HEK293 (cell line): ENCODE measurements at regions not wholly inside any gene's neighbourhood (a gene's known extent, or its start where the extent isn't known, plus 50 kb on each side); places are given as distances from the start of the nearest gene placed in this dataset.

Experiments used
- CTCF ChIA-PET: fragments of 350-600 bp; formaldehyde crosslinking; extraction: SDS; loops from one replicate; lab custom pipeline; 2021; ENCODE audit warnings: antibody characterized with exemption; lab: Yijun Ruan, JAX
- POLR2A ChIA-PET: fragments of 300-600 bp; formaldehyde crosslinking; extraction: SDS; loops from one replicate; lab custom pipeline; 2020; ENCODE audit warnings: antibody characterized with exemption, inconsistent platforms; lab: Yijun Ruan, JAX
- H3K27ac ChIP-seq: fragments of 200-500 bp; sonication (Bioruptor generic); 2 replicates; pipeline ENCODE4 v1.5.1; 2014; ENCODE audit warnings: low read depth, low read length, control low read depth, inconsistent platforms; ENCODE audit errors: extremely low read depth
- H3K36me3 ChIP-seq, 2 experiments: fragments of 200-500 bp in 1 of 2; sonication (Bioruptor generic) in 1 of 2; 1 replicate in 1 of 2; 2 replicates in 1 of 2; pipeline ENCODE4 v1.5.1; 2014 to 2017; ENCODE audit warnings: inconsistent platforms in 2 of 2, low read length in 2 of 2; ENCODE audit not compliant: control insufficient read depth in 2 of 2, insufficient read depth in 1 of 2
- H3K4me1 ChIP-seq: fragments of 200-500 bp; sonication (Bioruptor generic); 2 replicates; pipeline ENCODE4 v1.5.1; 2014; ENCODE audit warnings: mild to moderate bottlenecking, low read length, inconsistent platforms; ENCODE audit not compliant: control insufficient read depth, insufficient read depth
- H3K4me3 ChIP-seq: 2 replicates; pipeline ENCODE4 v1.5.1; 2011; ENCODE audit warnings: low read depth, mild to moderate bottlenecking, control low read depth, low read length, moderate library complexity
- H3K9me3 ChIP-seq: fragments of 200-500 bp; sonication (Bioruptor generic); 2 replicates; pipeline ENCODE4 v1.5.1; 2014; ENCODE audit warnings: low read depth, low read length, inconsistent platforms; ENCODE audit not compliant: control insufficient read depth, insufficient read depth
- MEIS1 ChIP-seq: sonication (generic); formaldehyde crosslinking; IDR thresholded peaks from 2 replicates; pipeline ENCODE4 v1.8.1; 2022; ENCODE audit warnings: missing genetic modification reagents, mild to moderate bottlenecking, borderline replicate concordance
- MYNN ChIP-seq: fragments of 450-650 bp; formaldehyde crosslinking; IDR thresholded peaks from 2 replicates; pipeline ENCODE4 v1.5.1; 2016; ENCODE audit warnings: missing biosample characterization, missing genetic modification characterization, borderline replicate concordance
- PATZ1 ChIP-seq: fragments of 450-650 bp; formaldehyde crosslinking; IDR thresholded peaks from 2 replicates; pipeline ENCODE4 v1.5.1; 2016; ENCODE audit warnings: missing biosample characterization, missing genetic modification characterization
- PRDM1 ChIP-seq: fragments of 450-650 bp; formaldehyde crosslinking; IDR thresholded peaks from 2 replicates; pipeline ENCODE4; 2016; ENCODE audit warnings: missing biosample characterization, missing genetic modification characterization
- SALL2 ChIP-seq: fragments of 450-650 bp; formaldehyde crosslinking; IDR thresholded peaks from 2 replicates; pipeline ENCODE4 v1.5.0; 2017; ENCODE audit warnings: missing biosample characterization, mild to moderate bottlenecking, missing genetic modification characterization, borderline replicate concordance
- TRIM28 ChIP-seq: IDR thresholded peaks from 2 replicates; pipeline ENCODE4 v1.6.1; 2011; ENCODE audit warnings: low read length, control low read depth, borderline replicate concordance
- ZBTB21 ChIP-seq: fragments of 450-650 bp; formaldehyde crosslinking; IDR thresholded peaks from 2 replicates; pipeline ENCODE4 v1.5.1; 2017; ENCODE audit warnings: missing biosample characterization, missing genetic modification characterization
- ZFP37 ChIP-seq: fragments of 450-650 bp; formaldehyde crosslinking; IDR thresholded peaks from 2 replicates; pipeline ENCODE4 v1.5.1; 2016; ENCODE audit warnings: missing biosample characterization, missing genetic modification characterization
- ZNF140 ChIP-seq: fragments of 450-650 bp; formaldehyde crosslinking; IDR thresholded peaks from 2 replicates; pipeline ENCODE4 v1.5.1; 2016; ENCODE audit warnings: missing biosample characterization, missing genetic modification characterization
- ZNF146 ChIP-seq: fragments of 450-650 bp; formaldehyde crosslinking; IDR thresholded peaks from 2 replicates; pipeline ENCODE4 v1.5.1; 2016; ENCODE audit warnings: missing biosample characterization, missing genetic modification characterization
- ZNF155 ChIP-seq: fragments of 450-650 bp; formaldehyde crosslinking; IDR thresholded peaks from 2 replicates; pipeline ENCODE4 v1.5.1; 2016; ENCODE audit warnings: missing biosample characterization, missing genetic modification characterization
- ZNF157 ChIP-seq: fragments of 450-650 bp; formaldehyde crosslinking; IDR thresholded peaks from 2 replicates; pipeline ENCODE4 v1.5.1; 2016; ENCODE audit warnings: missing biosample characterization, missing genetic modification characterization
- ZNF280D ChIP-seq: fragments of 450-650 bp; formaldehyde crosslinking; IDR thresholded peaks from 2 replicates; pipeline ENCODE4 v1.5.1; 2016; ENCODE audit warnings: missing biosample characterization, missing genetic modification characterization
- ZNF394 ChIP-seq: fragments of 450-650 bp; formaldehyde crosslinking; IDR thresholded peaks from 2 replicates; pipeline ENCODE4 v1.5.1; 2016; ENCODE audit warnings: missing biosample characterization, missing genetic modification characterization, mild to moderate bottlenecking, moderate library complexity, borderline replicate concordance
- ZNF488 ChIP-seq: fragments of 450-650 bp; formaldehyde crosslinking; IDR thresholded peaks from 2 replicates; pipeline ENCODE4 v1.5.1; 2016; ENCODE audit warnings: missing biosample characterization, missing genetic modification characterization
- ZNF623 ChIP-seq: fragments of 450-650 bp; formaldehyde crosslinking; IDR thresholded peaks from 2 replicates; pipeline ENCODE4 v1.5.1; 2016; ENCODE audit warnings: missing biosample characterization, missing genetic modification characterization
- ZNF777 ChIP-seq: fragments of 450-650 bp; formaldehyde crosslinking; IDR thresholded peaks from 2 replicates; pipeline ENCODE4 v1.5.1; 2017; ENCODE audit warnings: missing biosample characterization, missing genetic modification characterization, borderline replicate concordance
- TF ChIP-seq, protein P1 (sequence below): fragments of 450-650 bp; formaldehyde crosslinking; IDR thresholded peaks from 2 replicates; pipeline ENCODE4 v1.5.1; 2017; ENCODE audit warnings: missing biosample characterization, mild to moderate bottlenecking, missing genetic modification characterization, moderate library complexity
- TF ChIP-seq, protein P2 (sequence below): fragments of 450-650 bp; formaldehyde crosslinking; IDR thresholded peaks from 2 replicates; pipeline ENCODE4 v1.5.1; 2016; ENCODE audit warnings: missing biosample characterization, missing genetic modification characterization
- TF ChIP-seq, protein P3 (sequence below): IDR thresholded peaks from 2 replicates; pipeline ENCODE4 v1.6.1; 2011; ENCODE audit warnings: mild to moderate bottlenecking, low read depth, low read length, borderline replicate concordance

- H3K27ac ChIP-seq: no peak overlapping the region
- H3K4me1 ChIP-seq: no peaks in the 10 kb centered on the region
- H3K9me3 ChIP-seq: no peaks in the 10 kb centered on the region
- H3K4me3 ChIP-seq: no peak overlapping the region
- TF ChIP-seq SALL2 (no peak), ZNF157 (tag by site-specific recombination) (no peak), TRIM28 (no peak), ZNF280D (tag by site-specific recombination) (no peak), ZNF140 (tag by site-specific recombination) (no peak), ZNF394 (no peak), ZNF146 (no peak), ZNF155 (no peak), ZNF777 (tag by site-specific recombination) (no peak), ZFP37 (tag by site-specific recombination) (no peak), MEIS1 (CRISPR knock-in tag) (no peak), PRDM1 (no peak), ZNF488 (tag by site-specific recombination) (no peak), ZNF623 (tag by site-specific recombination) (no peak), ZBTB21 (no peak), MYNN (tag by site-specific recombination) (no peak), PATZ1 (tag by site-specific recombination) (no peak)
- TF ChIP-seq, protein P1, sequence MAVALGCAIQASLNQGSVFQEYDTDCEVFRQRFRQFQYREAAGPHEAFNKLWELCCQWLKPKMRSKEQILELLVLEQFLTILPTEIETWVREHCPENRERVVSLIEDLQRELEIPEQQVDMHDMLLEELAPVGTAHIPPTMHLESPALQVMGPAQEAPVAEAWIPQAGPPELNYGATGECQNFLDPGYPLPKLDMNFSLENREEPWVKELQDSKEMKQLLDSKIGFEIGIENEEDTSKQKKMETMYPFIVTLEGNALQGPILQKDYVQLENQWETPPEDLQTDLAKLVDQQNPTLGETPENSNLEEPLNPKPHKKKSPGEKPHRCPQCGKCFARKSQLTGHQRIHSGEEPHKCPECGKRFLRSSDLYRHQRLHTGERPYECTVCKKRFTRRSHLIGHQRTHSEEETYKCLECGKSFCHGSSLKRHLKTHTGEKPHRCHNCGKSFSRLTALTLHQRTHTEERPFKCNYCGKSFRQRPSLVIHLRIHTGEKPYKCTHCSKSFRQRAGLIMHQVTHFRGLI (tag by site-specific recombination): no peak
- TF ChIP-seq, protein P2, sequence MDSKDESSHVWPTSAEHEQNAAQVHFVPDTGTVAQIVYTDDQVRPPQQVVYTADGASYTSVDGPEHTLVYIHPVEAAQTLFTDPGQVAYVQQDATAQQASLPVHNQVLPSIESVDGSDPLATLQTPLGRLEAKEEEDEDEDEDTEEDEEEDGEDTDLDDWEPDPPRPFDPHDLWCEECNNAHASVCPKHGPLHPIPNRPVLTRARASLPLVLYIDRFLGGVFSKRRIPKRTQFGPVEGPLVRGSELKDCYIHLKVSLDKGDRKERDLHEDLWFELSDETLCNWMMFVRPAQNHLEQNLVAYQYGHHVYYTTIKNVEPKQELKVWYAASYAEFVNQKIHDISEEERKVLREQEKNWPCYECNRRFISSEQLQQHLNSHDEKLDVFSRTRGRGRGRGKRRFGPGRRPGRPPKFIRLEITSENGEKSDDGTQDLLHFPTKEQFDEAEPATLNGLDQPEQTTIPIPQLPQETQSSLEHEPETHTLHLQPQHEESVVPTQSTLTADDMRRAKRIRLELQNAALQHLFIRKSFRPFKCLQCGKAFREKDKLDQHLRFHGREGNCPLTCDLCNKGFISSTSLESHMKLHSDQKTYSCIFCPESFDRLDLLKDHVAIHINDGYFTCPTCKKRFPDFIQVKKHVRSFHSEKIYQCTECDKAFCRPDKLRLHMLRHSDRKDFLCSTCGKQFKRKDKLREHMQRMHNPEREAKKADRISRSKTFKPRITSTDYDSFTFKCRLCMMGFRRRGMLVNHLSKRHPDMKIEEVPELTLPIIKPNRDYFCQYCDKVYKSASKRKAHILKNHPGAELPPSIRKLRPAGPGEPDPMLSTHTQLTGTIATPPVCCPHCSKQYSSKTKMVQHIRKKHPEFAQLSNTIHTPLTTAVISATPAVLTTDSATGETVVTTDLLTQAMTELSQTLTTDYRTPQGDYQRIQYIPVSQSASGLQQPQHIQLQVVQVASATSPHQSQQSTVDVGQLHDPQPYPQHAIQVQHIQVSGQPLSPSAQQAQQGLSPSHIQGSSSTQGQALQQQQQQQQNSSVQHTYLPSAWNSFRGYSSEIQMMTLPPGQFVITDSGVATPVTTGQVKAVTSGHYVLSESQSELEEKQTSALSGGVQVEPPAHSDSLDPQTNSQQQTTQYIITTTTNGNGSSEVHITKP: no peak
- TF ChIP-seq, protein P3, sequence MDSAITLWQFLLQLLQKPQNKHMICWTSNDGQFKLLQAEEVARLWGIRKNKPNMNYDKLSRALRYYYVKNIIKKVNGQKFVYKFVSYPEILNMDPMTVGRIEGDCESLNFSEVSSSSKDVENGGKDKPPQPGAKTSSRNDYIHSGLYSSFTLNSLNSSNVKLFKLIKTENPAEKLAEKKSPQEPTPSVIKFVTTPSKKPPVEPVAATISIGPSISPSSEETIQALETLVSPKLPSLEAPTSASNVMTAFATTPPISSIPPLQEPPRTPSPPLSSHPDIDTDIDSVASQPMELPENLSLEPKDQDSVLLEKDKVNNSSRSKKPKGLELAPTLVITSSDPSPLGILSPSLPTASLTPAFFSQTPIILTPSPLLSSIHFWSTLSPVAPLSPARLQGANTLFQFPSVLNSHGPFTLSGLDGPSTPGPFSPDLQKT: no peak
- TF ChIP-seq, all 188 proteins: peak for 0
- H3K36me3 ChIP-seq: no peaks in the 10 kb centered on the region
- ChIA-PET POLR2A (no interaction called here), CTCF (interaction anchor here (0.6 to 1.2 kb wide), 4 partner anchors 9 to 479 kb away, joined by 3 to 5 read pairs (median 4); no protein-coding TSS in a partner anchor)
Observed at GRCh38 chr9:109629615-109630014, 131.5 kb upstream of the PTPN3 start.
